ENCODE measurements at regions not wholly inside any gene's neighbourhood (a gene's known extent, or its start where the extent isn't known, plus 50 kb on each side); places are given as distances from the start of the nearest gene placed in this dataset.

DNA sequence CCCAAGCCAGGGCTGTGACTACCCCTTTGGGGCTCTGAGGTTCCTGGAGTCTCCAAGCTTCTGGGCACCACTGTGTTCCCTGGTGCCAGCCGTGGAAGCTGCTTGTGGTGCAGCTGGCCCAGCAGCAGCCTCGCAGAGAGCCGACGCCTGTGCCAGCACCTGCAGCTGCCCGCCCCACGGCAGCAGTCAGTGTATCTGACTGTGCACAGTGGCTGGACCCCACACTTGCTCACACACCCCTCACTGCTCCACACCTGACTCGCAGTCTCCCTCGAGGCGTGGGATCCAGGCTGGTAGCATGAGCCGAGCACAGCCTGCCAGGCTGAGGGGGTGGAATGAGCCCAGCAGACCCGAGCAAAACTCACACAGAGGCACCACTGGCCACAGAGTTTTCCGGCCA lies 325.2 kb downstream of the PCNX1 start:
- H3K4me1 ChIP-seq (ENCODE audit: insufficient read depth), result no peaks in the 10 kb centered on the region
- no peaks in the 10 kb centered on the region for H3K36me3 Mint-ChIP-seq (ENCODE audit: low read depth)
- H3K9me3 Mint-ChIP-seq, result no peaks in the 10 kb centered on the region
- peaks cover 11% of the 10 kb centered on the region for H3K27me3 Mint-ChIP-seq (ENCODE audit: insufficient read depth, low read depth, poor library complexity)
- no peaks in the 10 kb centered on the region for H3K79me2 ChIP-seq (replicated peaks; ENCODE audit: insufficient read depth)
- H3K27ac Mint-ChIP-seq, result no peak overlapping the region
- peaks cover 5% of the 10 kb centered on the region; the same call in 2 of the 3 replicates for H3K4me1 Mint-ChIP-seq
- no peaks in the 10 kb centered on the region for H3K27me3 ChIP-seq (ENCODE audit: insufficient read depth)
- H3K9me2 ChIP-seq (ENCODE audit: insufficient read depth), result no peaks in the 10 kb centered on the region
- TF ChIP-seq ZNF331 (CRISPR knock-in tag; IDR thresholded peaks at IDR 0.05; ENCODE audit: low read depth) (no peak), POLR2AphosphoS5 (IDR thresholded peaks at IDR 0.05; ENCODE audit: low read depth) (no peak)
- TF ChIP-seq, protein P1, sequence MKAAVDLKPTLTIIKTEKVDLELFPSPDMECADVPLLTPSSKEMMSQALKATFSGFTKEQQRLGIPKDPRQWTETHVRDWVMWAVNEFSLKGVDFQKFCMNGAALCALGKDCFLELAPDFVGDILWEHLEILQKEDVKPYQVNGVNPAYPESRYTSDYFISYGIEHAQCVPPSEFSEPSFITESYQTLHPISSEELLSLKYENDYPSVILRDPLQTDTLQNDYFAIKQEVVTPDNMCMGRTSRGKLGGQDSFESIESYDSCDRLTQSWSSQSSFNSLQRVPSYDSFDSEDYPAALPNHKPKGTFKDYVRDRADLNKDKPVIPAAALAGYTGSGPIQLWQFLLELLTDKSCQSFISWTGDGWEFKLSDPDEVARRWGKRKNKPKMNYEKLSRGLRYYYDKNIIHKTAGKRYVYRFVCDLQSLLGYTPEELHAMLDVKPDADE (IDR thresholded peaks at IDR 0.05), result no peak
- no peaks in the 10 kb centered on the region for H4K20me1 ChIP-seq (replicated peaks; ENCODE audit: insufficient read depth)
- no peak overlapping the region for H3K4me3 ChIP-seq
- H3K4me3 Mint-ChIP-seq, result no peak overlapping the region
- H3K27ac ChIP-seq (ENCODE audit: low read depth), result no peak overlapping the region
- H3K4me2 ChIP-seq, result no peak overlapping the region
- no peaks in the 10 kb centered on the region for H3K36me3 ChIP-seq (ENCODE audit: insufficient read depth)
- H3F3A ChIP-seq (replicated peaks; ENCODE audit: low read depth), result no peaks in the 10 kb centered on the region
- no peak for DNase-seq (ENCODE audit: low spot score)
- no peak for ATAC-seq
- no peak overlapping the region for H2AFZ ChIP-seq

DNA sequence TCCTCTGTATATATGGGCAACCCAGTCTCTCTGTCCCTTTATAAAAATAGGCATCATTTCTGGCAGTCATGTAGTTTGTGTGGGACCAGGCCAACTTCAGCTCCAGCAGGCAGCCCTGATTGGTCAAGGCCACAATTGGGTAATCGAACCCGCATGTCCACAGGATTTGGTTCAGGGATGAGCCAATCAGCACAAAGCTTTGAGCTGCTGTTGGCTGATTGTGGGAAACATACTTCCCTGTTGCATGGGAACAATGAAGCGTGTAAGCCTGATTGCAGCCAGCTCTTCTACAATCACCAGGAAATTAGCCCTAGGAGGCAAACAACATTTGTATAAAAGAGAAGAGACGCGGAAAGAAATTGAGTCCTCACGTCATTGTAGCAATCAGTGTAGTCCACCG lies 328.6 kb downstream of the PCNX1 start:
- DNase-seq (ENCODE audit: low spot score) (no peak), ATAC-seq (no peak)
- H3K4me1 Mint-ChIP-seq, result peaks cover 5% of the 10 kb centered on the region; the same call in 2 of the 3 replicates
- Histone ChIP-seq H4K20me1 (replicated peaks; ENCODE audit: insufficient read depth) (no peaks in the 10 kb centered on the region), H3K9me2 (ENCODE audit: insufficient read depth) (0 out of 2 replicates have a peak, but pooled peaks cover 1% of the 10 kb centered on the region), H3K4me1 (ENCODE audit: insufficient read depth) (no peaks in the 10 kb centered on the region), H3K4me2 (no peak overlapping the region), H3K27me3 (ENCODE audit: insufficient read depth) (no peaks in the 10 kb centered on the region), H2AFZ (peak overlapping the region; percentile 73; the same call in 1 of the 2 replicates), H3K79me2 (replicated peaks; ENCODE audit: insufficient read depth) (no peaks in the 10 kb centered on the region), H3K36me3 (ENCODE audit: insufficient read depth) (no peaks in the 10 kb centered on the region), H3K4me3 (no peak overlapping the region), H3K27ac (ENCODE audit: low read depth) (no peak overlapping the region), H3F3A (replicated peaks; ENCODE audit: low read depth) (no peaks in the 10 kb centered on the region)
- H3K4me3 Mint-ChIP-seq, result no peak overlapping the region
- no peaks in the 10 kb centered on the region for H3K9me3 Mint-ChIP-seq
- H3K27ac Mint-ChIP-seq, result no peak overlapping the region
- peaks cover 15% of the 10 kb centered on the region for H3K27me3 Mint-ChIP-seq (ENCODE audit: insufficient read depth, low read depth, poor library complexity)
- H3K36me3 Mint-ChIP-seq (ENCODE audit: low read depth), result no peaks in the 10 kb centered on the region
- TF ChIP-seq ZNF331 (CRISPR knock-in tag; IDR thresholded peaks at IDR 0.05; ENCODE audit: low read depth), result no peak
- no peak for TF ChIP-seq JUNB (IDR thresholded peaks at IDR 0.05; ENCODE audit: unreplicated experiment)
- no peak for TF ChIP-seq REST (IDR thresholded peaks at IDR 0.05; ENCODE audit: unreplicated experiment)
- TF ChIP-seq, protein P2, sequence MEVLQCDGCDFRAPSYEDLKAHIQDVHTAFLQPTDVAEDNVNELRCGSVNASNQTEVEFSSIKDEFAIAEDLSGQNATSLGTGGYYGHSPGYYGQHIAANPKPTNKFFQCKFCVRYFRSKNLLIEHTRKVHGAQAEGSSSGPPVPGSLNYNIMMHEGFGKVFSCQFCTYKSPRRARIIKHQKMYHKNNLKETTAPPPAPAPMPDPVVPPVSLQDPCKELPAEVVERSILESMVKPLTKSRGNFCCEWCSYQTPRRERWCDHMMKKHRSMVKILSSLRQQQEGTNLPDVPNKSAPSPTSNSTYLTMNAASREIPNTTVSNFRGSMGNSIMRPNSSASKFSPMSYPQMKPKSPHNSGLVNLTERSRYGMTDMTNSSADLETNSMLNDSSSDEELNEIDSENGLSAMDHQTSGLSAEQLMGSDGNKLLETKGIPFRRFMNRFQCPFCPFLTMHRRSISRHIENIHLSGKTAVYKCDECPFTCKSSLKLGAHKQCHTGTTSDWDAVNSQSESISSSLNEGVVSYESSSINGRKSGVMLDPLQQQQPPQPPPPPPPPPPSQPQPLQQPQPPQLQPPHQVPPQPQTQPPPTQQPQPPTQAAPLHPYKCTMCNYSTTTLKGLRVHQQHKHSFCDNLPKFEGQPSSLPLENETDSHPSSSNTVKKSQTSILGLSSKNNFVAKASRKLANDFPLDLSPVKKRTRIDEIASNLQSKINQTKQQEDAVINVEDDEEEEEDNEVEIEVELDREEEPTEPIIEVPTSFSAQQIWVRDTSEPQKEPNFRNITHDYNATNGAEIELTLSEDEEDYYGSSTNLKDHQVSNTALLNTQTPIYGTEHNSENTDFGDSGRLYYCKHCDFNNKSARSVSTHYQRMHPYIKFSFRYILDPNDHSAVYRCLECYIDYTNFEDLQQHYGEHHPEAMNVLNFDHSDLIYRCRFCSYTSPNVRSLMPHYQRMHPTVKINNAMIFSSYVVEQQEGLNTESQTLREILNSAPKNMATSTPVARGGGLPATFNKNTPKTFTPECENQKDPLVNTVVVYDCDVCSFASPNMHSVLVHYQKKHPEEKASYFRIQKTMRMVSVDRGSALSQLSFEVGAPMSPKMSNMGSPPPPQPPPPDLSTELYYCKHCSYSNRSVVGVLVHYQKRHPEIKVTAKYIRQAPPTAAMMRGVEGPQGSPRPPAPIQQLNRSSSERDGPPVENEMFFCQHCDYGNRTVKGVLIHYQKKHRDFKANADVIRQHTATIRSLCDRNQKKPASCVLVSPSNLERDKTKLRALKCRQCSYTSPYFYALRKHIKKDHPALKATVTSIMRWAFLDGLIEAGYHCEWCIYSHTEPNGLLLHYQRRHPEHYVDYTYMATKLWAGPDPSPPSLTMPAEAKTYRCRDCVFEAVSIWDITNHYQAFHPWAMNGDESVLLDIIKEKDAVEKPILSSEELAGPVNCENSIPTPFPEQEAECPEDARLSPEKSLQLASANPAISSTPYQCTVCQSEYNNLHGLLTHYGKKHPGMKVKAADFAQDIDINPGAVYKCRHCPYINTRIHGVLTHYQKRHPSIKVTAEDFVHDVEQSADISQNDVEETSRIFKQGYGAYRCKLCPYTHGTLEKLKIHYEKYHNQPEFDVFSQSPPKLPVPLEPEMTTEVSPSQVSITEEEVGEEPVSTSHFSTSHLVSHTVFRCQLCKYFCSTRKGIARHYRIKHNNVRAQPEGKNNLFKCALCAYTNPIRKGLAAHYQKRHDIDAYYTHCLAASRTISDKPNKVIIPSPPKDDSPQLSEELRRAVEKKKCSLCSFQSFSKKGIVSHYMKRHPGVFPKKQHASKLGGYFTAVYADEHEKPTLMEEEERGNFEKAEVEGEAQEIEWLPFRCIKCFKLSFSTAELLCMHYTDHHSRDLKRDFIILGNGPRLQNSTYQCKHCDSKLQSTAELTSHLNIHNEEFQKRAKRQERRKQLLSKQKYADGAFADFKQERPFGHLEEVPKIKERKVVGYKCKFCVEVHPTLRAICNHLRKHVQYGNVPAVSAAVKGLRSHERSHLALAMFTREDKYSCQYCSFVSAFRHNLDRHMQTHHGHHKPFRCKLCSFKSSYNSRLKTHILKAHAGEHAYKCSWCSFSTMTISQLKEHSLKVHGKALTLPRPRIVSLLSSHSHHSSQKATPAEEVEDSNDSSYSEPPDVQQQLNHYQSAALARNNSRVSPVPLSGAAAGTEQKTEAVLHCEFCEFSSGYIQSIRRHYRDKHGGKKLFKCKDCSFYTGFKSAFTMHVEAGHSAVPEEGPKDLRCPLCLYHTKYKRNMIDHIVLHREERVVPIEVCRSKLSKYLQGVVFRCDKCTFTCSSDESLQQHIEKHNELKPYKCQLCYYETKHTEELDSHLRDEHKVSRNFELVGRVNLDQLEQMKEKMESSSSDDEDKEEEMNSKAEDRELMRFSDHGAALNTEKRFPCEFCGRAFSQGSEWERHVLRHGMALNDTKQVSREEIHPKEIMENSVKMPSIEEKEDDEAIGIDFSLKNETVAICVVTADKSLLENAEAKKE (CRISPR knock-in tag; IDR thresholded peaks at IDR 0.05), result no peak
- TF ChIP-seq, protein P1 (IDR thresholded peaks at IDR 0.05), result no peak

Data from GM23338 (cell line).